ENCODE measurements at regions not wholly inside any gene's neighbourhood (a gene's known extent, or its start where the extent isn't known, plus 50 kb on each side); places are given as distances from the start of the nearest gene placed in this dataset.

DNA sequence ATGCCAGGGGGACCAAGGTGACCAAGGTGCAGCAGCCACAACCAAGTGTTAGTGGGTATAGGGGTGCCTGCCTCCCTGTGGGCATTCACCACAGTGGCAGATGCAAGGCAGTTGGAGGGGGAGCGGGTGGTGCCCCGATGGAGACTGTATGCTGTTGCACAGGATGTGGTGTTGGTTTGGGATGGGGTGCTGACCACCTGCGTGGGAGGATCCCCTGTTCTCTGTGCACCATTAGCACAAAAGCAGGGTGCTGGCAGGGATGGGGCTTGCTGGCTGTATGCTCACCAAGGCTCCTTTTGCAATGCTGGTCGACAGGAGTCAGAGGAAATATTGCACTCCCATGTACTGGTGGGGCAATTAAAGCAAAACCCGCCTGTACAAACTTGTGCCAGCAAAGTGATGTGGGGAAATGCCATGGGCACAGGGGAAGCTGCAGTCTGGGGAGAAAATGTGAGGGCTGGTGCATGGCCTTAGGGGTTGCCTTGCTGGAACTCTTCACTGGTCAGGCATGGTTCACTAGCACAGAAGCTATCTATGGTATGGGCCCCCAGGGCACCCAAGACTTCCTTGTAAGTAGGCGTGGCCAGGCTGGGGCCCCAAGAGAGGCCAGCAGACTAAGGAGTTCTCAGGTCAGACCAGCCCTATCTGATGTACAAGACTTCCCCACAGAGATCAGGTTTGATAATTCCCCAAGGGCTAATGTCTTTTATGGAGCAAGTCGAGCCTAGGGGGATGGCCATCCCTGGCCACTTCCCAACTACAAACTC lies 51.9 kb upstream of the GNAT3 start:
- no peak for DNase-seq (ENCODE audit: low read depth, low spot score)

DNA sequence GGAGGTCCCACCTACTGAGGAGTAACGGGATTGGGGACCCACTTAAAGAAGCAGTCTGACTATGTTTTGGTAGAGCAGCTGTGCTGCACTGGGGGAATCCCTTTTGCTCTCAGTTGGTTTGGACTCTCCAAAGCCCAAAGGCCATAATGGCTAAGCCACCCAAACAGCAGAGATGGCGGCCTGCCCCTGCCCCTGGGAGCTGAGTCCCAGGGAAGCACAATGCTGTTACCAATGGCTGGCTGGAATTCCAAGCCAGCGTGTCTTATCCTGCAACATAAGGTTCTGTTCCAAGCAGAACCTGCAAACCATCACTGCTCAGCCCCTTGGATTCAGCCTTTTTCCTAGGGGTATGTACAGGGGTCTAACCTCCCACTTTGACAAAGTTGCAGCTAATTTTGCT lies 53.7 kb upstream of the GNAT3 start:
- DNase-seq (ENCODE audit: low read depth, low spot score) = no peak

DNA sequence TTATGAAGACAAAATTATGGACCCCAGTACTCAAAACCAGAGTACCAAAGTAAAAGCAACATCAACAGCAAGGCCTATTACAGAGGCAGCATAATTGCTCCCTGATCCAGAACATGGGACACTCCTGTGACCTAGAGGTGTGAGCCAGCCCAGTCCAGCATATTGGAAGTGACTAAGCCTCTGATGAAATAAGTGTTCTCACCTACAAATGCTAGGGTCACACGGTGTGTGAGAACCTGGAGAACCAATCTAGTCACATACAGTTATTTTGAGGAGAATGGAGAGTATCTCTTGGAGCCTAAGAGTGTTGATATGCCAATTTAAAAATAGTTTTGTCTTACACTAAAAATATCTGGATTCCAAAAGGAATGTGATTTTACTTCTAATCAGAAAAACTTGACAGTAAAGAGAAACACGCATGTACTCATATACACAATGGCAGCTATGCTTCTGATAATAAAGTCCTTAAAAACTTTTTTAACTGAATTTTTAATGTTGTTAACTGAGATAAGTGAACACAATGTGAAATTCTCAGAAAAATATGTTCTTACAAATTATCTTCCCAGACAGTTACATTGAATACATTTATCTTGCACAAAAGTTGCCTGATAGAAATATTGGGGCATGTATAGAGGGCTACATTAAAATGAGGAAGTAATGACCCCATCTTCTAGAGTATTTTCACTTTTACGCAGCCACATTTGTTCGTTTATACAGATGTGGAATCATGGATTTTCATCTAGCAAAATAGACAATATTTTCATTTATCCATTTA lies 56.8 kb upstream of the CD36 start:
- DNase-seq (ENCODE audit: low read depth, low spot score) = no peak

DNA sequence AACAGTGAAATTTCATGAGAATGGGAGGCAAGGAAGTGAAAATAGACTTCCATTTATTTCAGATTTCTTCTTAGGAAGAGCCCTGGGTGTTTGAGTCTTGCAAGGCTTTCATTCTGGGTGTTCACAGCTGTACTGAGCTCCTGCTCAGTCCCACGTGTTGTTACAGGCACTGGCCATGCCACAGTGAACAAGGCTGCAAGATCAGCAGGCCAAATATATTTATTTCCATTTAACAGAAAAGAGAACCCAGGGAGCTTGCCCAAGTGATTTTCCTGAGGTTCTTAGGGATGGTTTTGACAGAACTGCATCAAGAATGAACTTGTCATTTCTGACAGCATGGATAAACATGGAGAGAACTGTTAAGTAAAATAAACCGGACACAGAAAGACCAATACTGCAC lies 54.5 kb upstream of the CD36 start:
- peak; percentile 57 for DNase-seq (ENCODE audit: low read depth, low spot score)

DNA sequence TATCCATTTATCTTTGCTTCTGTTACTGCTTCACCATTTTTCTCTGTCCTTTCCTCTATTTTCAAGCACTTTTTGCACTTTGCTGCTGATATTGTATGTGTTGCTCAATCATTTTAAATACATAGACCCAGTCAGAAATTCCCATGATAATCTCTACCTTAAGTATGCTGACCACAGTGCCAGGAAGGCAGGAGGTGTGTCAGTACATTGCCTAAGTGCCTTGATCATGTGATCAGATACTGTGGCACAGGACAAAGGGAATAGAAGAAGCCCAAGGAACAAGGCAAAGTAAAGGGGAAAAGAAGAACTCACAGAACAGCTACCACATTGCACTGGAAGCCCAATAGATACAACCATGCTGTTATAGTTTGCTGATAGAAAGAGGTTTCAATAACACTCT lies 53.7 kb upstream of the CD36 start:
- DNase-seq (ENCODE audit: low read depth, low spot score) = peak; percentile 37

GRCh38 chr7:80587538-80587937 lies 50.9 kb upstream of the CD36 start:
- no peak for DNase-seq (ENCODE audit: low read depth, low spot score)

- peak; percentile 28 for DNase-seq (ENCODE audit: low read depth, low spot score)
Observed at GRCh38 chr7:80588591-80588990, 49.9 kb upstream of the CD36 start.
